Hindlimb muscle (tissue), 1 donor: ENCODE measurements at regions not wholly inside any gene's neighbourhood (a gene's known extent, or its start where the extent isn't known, plus 50 kb on each side); places are given as distances from the start of the nearest gene placed in this dataset.
"Not testable (repeated sequence)": the region's sequence is repeated elsewhere in the genome, so short reads cannot be mapped to it uniquely, and the experiment has no call there.

ENCODE experiments used
- DNase-seq: peaks from one replicate; pipeline ENCODE4 v3.0.0-alpha.2; 2013

- DNase-seq = no peak
These were observed 147.4 kb upstream of the ZC3H12C start for GRCh38 chr11:109945626-109946321.

GRCh38 chr11:109946322-109946846 lies 146.8 kb upstream of the ZC3H12C start:
- peak; percentile 83 for DNase-seq

DNA sequence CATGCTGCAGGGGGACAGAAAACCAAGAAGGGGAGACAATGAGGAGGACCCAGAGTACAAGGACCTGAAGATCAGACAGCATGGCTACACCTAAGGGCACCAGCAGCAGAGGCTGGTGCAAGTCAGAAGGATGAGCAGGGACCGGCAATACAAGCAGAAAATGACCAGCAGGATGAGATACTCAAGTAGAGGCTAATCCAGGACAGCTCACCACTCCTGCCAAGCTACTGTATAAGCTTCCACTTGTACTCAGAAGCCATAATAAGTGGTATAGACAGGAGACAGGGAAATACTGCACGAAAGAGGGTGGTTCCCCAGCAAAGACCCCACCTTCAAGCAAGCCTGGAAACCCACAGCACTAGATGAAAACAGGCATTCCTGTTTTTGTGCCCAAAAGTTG lies 138.7 kb upstream of the ZC3H12C start:
- no peak for DNase-seq

GRCh38 chr11:109956124-109956793 lies 136.9 kb upstream of the ZC3H12C start:
- no peak for DNase-seq

DNA sequence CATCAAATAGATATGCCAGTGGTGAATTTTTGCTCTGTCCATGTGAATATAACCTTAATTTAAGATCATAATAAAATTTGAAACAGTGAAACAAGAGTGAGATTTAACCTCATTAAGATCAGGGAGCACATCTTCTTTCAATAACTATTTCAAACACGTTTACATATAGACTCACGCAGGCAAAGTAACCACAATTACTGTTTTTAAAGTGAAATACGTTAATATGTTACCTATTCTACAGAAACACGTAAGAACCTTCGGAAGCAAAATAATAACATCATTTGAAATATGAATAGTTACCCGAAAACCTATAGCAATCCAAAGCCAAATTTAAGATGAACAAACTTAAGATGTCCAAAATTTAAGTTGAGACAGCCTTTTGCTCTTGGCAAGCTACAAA lies 136.2 kb upstream of the ZC3H12C start:
- DNase-seq = no peak

- DNase-seq = no peak
These were observed 135.6 kb upstream of the ZC3H12C start for GRCh38 chr11:109957601-109958000.

DNA sequence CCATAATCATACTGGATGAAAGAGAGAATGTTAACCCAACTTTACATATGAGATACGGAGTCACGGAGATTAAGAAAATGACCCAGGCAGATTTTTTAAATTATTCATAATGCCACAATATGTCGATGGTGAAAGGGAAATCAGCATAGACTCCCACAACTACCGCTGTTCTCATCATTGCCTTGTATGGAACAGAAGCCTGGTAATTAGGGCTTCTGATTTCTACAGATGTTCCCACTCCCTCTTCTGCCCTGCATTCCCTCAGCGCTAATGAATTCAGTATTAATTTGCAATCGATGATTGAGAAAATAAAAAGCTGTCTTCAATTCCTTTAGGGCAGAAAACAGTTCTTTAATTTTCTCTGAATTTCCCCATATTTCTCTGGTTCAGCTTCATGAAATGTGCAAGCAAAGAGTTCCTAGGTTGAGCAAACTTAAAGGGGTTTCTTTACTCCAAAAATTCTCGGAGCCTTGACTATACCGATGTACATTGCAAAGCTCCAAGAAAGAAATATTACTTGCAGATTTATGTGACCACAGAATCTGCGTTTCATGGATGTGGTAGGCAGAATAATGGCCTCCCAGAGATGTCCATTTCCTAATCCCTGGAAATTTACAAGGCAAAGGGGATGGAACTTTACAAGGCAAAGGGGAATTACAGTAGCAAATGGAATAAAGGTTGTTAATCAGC lies 134.9 kb upstream of the ZC3H12C start:
- DNase-seq = no peak

- DNase-seq = no peak
These were observed 134.4 kb upstream of the ZC3H12C start for GRCh38 chr11:109958821-109959166.

DNA sequence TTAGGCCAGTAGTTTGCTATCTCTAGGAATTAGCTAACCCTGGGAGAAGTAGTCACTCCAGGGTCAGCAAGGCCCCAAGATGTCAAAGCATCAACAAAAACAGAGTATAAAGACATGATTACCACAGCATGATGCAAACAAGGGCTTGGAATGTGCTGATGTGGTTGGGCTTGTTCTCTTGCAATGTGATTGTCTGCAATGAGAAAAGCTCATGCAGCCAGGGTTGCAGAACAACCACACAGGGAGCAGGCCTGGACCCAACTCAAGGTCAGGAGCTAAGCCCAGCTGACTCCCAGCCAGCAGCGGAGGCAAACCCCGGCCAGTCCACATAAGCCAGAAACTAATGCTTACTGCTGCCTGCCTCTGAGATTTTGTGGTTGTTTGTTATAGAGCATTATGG lies 132.4 kb upstream of the ZC3H12C start:
- peak; percentile 24 for DNase-seq

- no peak for DNase-seq
These were observed 131.9 kb upstream of the ZC3H12C start for GRCh38 chr11:109961261-109961660.

- DNase-seq = no peak
These were observed 130.1 kb upstream of the ZC3H12C start for GRCh38 chr11:109963101-109963500.

- no peak for DNase-seq
These were observed 128.7 kb upstream of the ZC3H12C start for GRCh38 chr11:109964487-109964886.

DNA sequence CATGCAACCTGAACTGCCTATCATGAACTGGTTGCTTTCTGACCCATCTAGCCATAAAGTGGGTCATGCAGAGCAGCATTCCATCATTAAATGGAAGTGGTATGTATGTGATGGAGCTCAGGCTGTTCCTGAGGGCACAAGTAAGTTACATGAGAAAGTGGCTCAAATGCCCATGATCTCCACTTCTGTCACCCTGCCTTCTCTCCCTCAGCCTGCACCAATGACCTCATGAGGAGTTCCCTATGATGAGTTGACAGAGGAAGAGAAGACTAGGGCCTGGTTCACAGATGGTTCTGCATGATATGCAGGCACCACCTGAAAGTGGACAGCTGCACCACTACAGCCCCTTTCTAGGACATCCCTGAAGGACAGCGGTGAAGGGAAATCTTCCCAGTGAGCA lies 127.7 kb upstream of the ZC3H12C start:
- DNase-seq = not testable (repeated sequence)

- not testable (repeated sequence) for DNase-seq
These were observed 127.3 kb upstream of the ZC3H12C start for GRCh38 chr11:109965926-109966325.

DNA sequence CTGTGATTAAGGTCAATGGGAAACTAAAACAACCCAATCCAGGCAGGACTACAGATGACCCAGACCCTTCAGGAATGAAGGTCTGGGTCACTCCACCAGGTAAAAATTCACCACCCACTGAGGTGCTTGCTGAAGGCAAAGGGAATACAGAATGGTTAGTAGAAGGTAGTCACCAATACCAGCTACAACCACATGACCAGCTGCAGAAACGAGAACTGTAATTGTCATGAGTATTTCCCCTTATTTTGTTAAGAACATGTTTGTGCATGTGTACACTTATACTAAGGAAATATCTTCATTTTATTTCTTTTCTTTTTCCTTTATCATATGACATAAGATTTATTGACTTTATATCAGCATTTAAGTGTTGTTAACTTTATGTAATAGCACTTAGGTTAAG lies 126.1 kb upstream of the ZC3H12C start:
- not testable (repeated sequence) for DNase-seq

- DNase-seq = no peak
These were observed 124.9 kb upstream of the ZC3H12C start for GRCh38 chr11:109968299-109968698.

GRCh38 chr11:109968781-109969180 lies 124.4 kb upstream of the ZC3H12C start:
- DNase-seq = no peak

DNA sequence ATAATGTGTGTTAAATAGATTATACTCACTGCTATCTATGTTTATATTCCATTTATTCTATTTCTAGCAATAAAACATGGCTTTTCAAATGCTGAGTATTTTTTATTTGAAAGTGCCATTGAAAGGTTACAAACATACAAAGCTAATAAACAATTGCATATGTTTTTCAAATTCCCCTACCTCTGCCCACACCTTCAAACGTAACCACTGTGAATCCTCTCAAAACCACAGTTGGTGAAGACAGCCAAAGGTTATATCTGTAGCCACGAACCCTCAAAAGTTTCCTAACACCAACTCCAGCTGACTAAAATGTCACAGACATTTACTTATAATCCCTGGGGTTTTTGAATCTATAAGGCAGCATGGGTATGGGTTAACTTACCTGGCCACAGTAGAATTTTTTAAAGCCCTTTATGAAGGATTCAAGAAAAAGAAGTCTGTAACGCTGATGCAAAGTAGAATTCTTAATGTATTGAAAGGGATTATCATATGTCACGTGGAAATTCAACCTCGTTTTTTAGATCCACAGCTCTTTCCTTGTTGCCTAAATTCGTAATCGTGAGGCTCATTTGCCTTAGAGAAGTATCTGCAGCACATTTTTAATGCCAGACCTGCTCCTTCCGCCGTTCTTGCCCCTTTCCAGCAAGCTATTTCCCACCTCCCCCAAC lies 122.5 kb upstream of the ZC3H12C start:
- no peak for DNase-seq

- peak; percentile 23 for DNase-seq
These were observed 122.0 kb upstream of the ZC3H12C start for GRCh38 chr11:109971184-109971523.

DNA sequence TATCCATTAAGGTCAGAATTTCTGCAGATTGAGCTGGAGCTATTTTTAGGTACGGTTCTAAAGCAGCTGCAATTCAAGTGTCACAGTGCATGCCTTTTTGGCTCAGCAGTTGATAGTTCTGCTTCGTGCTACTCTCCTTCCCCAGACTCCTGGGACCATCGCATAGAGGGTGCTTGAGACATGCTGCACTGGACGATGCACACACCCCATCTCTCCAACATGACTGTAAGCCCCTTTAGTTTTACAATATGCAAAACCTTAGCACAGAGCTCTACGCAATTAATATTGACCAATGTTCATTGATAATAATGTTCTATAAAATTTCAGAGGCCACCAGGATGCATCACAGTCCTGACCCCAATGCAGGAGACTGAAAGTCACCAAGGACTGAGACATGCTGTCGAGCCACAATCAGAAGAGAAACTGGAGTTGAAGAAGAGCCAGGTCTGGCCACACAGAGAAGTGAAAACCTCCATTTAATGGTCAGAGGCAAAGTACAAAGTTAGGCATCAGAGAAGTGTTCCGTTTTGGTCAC lies 120.9 kb upstream of the ZC3H12C start:
- DNase-seq = peak; percentile 15

- DNase-seq = no peak
These were observed 120.3 kb upstream of the ZC3H12C start for GRCh38 chr11:109972939-109973338.

DNA sequence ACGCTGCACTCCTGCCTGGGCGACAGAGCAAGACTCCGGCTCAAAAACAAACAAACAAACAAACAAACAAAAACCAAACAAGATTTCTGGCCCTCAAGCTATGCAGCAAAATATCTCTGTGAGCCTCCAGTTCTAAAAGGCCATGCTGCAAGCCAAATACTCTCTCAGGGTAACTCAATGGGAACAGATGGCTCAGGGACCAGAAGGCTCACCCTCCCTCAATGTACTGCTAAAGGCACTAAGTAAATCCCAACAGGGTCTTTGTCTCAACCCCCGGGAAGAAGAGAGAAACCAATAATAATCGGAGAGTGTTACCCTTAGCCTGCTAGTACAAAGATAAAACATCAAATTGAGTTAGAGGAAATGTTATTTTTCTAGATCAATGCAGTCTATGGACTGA lies 119.7 kb upstream of the ZC3H12C start:
- DNase-seq = no peak

- DNase-seq = no peak
These were observed 118.7 kb upstream of the ZC3H12C start for GRCh38 chr11:109974523-109974922.
